Posterior cingulate gyrus (tissue), 11 donors: ENCODE measurements at regions not wholly inside any gene's neighbourhood (a gene's known extent, or its start where the extent isn't known, plus 50 kb on each side); places are given as distances from the start of the nearest gene placed in this dataset.

Source experiments
- DNase-seq, 10 donors: peaks; one replicate each; pipeline versions ENCODE4 v3.0.0 to v3.0.0-alpha.2; 2020 to 2021; ENCODE audit warnings: mixed read lengths in 3 of 10
- intact Hi-C: fragments of 100-400 bp; cut with DNase I; formaldehyde crosslinking; loops from one replicate; pipeline ENCODE4 v1.15.1; 2023

DNA sequence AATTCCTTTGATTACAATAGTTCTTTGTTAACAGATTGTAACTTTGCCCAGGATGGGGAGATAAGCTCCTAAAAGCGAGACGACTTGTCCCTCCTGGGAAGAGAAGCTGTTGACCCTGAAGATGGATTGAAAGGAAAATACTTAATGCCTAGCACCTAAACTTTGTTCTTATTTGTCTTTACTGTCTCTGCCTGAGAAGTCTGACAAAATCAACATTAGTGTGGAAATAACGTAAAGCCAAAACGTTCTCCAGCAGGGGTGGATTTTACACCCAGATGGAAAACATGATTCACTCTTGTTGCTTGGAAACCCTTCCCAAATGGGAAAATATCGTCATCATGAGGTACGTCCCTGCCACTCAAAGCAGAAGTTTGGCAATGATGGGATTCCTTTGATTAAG is 450.1 kb downstream of the SLC4A3 start:
- intact Hi-C loops = no loop called here
- no peak for DNase-seq

DNA sequence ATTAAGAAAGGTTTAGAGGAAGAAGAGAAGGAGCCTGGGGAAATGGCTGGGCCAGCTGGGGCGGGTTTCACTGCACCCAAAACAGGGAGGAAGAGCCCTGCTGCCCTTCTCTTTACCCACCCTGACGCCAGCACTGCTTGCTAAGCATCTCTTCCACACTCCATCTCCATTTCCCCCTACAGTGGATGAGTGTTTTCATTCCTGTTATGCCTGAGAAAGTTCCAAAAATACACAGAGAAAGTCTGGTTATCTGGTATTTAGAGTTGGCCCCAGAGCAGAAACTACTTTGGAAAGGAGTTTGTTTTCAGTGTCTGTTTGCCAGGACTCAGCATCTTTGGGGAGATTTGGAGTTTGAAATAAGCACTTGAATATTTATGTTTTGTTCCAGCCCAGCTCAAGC is 451.0 kb downstream of the SLC4A3 start:
- intact Hi-C loops = no loop called here
- no peak for DNase-seq

DNA sequence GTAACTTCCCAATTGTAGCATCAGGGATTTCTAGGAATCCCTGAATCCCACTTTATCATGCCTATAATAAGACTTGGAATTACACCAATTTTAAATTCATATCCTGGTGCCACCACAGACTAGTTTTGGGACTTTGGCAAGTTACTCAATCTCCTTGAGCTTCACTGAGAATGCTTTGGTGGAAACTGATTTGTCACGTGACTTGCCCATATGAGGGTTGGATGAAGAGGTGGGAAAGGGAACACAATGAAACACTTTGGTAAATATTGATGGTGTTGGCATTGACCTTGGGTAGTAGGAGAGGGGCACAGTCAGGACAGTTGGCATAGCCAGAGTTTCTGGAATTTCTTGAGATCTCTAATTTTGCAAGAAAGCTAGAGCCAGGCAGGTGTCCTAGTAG is 452.2 kb downstream of the SLC4A3 start:
- intact Hi-C loops = no loop called here
- DNase-seq = no peak

DNA sequence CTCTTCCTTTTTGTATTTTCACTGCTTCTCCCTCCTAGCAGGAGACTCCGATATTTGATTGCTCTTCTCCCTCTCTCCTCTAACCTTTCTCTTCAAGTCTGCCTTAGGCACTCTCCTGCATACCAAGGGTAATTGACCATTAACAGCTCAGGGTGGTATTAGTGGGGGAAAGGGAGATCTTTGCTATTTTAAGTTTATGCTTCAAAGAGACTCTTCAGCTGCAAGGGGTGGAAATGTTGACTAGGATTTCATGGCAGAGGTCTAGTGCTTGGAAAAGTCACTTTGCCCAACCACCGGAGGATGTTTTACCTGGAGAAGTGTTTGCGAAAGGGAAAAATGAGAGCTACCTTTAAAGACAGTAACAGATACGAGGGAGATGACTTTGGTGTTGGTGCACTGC is 453.7 kb downstream of the SLC4A3 start:
- no peak for DNase-seq

DNA sequence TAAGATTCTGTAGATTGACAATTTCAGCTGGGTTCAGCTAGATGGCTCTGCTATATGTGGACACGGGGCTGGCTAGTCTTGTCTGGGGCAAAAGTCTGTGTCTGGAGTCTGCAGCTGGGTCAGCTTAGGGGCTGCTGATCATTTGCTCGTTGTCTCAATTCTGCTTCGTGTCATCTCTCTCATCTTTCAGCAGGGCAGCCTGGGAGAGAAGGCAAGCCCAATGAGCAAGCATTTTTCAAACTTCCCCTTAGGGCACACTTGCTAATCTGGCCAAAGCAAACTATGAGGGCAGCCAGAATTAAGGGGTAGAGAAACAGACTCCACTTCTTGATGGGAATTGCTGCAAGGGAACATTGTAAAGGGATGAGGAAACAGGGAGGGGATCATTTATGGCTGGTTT is 462.6 kb downstream of the SLC4A3 start:
- intact Hi-C loops = no loop called here
- DNase-seq = no peak

More for the DNA sequence above, 453.7 kb downstream of the SLC4A3 start:
- intact Hi-C loops = no loop called here

DNA sequence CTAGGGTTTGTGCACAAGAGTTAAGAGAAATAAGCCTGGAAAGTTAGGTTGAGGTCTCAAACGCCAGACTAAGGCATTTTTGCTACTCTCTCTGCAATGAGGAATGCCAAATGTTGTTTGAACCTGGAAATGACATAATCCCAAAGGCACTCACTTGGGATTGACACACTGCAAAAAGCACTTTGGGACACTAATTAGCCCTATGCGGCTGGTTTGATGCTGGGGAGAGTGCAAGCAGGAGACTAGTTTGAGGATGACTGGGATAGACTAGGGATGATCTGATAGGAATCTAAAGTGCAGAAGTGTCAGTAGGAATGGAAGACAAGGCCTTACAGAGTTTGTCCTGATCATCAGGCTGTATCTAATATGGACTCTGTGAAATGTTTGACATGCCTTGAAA is 469.0 kb downstream of the SLC4A3 start:
- DNase-seq = no peak
- intact Hi-C loops = no loop called here

DNA sequence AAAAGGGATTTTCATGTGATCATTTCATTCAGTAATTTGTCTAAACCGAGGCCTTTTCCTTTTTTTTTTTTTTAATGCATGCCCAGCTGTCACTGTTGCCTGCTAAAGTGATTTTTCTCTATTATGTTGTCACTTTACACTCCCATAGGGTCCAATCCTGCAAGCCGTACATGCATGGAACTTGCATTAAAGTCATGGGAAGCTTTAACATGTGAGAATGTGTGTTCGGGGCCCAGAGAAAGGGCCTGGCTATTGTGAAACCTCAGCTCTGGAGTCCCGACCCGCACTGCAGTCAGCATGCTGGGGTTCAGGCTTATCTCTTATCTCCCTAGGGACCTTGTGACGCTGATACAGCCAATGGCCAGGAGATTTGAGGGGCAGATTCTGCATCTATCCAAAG is 474.6 kb downstream of the SLC4A3 start:
- DNase-seq = no peak
- intact Hi-C loops = no loop called here

DNA sequence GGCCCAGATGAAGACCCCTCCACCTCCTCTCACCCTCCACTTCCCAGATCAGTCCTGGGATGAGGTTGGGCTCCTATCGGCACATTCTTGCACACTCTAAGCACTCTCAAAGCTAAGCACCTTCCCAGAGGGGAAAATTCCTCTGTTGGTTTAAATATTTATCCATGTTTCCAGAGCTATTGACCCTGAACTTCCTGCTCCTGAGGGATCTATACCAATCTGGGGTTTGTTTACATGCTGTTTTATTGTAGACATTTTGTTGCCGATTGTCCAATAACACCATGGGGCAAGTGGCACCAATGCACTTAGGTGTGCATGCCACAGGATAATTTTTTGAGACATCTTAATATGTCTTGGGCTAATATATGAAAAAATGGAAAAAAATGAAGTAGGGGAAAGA is 476.2 kb downstream of the SLC4A3 start:
- DNase-seq = no peak
- intact Hi-C loops = no loop called here

DNA sequence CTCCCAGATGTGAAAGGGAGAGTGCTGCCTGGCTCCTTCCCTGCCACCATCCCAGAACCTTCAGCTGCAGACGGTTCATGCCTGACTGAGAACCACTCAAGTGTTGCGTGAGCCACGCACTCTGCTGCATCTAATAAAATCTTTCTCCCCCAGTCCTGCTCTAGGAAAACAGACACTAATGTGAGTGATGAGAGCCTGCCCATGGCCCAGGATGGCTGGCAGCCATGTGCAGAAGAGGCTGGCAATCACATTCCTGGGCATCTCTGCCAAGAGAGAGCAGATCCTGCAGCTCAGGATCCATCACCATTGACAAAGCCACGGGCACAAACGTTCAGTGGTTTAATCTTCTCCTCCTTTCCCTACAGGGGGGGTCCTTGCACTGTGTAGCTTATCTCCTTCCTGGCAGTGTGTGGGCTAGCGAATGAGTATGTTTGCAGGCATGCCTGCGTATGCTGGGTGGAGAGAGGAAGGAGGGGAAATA is 477.5 kb downstream of the SLC4A3 start:
- intact Hi-C loops = no loop called here
- DNase-seq = peak in 1 of 10 donors; percentile 8

DNA sequence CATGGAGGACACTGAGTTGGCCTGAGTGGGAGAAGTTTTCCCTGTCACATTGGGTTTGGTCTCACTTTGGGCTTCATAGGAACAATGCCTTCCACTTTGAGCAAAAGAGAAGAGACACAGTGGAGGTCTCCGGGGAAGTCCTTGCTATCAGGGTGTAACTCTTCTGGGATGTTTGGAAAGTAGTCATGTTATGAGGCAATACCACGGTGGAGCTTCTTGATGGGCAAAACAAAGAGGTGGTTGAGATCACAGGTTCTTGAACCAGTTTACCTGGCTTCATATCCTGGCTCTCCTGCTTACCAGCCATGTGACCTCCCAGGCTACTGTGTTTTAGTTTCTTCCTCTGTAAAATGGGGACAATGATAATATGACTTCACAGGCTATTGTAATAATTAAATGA is 478.6 kb downstream of the SLC4A3 start:
- intact Hi-C loops = no loop called here

DNA sequence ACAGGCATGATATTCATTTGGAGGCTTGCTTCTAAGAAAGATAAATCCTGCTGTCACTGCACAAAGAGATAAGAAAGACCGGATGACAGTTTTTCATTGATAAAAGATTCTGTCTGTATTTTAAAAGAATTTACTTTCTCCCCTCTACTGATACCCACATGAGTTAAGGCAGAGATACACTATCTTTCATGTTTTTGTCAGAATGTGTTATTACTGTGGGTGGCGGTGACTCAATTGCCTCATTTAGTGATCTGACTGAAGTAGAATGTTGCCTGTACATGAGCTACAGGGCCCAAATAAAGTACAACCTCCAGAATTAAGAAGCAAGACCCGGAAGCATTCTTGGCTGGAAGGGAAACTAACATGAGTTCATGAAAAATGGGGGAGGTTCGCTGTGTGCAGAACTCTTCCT is 480.0 kb downstream of the SLC4A3 start:
- intact Hi-C loops = no loop called here
- DNase-seq = no peak

More for the DNA sequence above, 478.6 kb downstream of the SLC4A3 start:
- no peak for DNase-seq

DNA sequence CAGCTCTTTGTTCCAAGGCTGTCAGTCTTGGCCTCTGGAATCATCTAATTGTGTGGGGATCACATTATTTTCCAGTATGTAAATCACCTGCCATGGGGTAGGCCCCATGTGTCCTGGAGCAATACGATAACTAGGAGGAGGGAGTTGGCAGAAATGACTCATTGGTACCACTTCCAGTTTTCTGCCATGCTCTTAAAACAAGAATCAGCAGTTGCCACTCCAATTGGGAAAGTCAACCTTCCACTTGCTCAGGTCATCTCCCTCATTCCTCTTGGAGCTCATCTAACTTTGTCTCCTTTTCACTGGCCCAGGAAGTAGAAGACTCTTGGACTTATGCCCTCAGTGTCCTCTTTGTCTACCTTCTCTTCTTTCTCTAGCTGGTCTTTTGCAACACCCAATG is 487.0 kb downstream of the SLC4A3 start:
- intact Hi-C loops = no loop called here

DNA sequence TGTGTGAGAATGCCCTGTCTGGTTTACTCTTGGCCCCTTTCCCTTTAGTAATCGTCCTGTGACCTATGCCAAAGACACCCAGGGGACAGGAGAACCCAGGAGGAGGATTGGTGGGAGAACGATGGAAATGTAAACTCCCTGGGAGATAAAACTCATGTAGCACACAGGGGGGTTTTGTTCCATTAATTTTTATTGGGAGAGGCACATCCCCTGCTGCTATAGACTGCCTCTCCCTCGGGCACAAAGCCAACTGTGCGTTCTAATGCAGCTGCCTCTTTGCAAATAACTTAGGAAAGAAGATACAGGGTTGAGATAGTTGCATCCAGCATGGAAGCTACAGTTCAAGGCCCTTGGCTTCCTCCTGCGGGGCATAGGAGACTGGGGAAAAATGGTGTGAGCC is 489.6 kb downstream of the SLC4A3 start:
- no peak for DNase-seq
- intact Hi-C loops = no loop called here

More for the DNA sequence above, 487.0 kb downstream of the SLC4A3 start:
- no peak for DNase-seq

DNA sequence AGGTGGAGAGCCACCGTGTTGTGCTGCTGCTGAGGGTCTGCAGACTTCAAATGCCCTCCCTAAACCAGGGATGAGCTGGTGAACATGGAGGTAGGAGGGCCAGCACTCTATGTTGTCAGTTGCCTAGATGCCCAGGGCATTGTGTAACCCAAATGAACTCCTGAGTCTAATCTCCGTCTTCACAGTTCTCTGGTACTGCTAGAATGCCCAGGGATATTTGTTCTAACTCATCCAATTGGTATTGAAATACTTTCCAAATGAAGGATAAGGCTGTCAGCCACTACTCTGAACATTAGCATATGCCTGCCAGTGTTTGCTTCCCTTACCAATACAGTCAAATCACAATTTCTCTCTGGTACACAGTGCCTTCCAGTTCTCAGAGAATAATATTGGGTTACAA is 492.6 kb downstream of the SLC4A3 start:
- DNase-seq = no peak
- intact Hi-C loops = no loop called here

DNA sequence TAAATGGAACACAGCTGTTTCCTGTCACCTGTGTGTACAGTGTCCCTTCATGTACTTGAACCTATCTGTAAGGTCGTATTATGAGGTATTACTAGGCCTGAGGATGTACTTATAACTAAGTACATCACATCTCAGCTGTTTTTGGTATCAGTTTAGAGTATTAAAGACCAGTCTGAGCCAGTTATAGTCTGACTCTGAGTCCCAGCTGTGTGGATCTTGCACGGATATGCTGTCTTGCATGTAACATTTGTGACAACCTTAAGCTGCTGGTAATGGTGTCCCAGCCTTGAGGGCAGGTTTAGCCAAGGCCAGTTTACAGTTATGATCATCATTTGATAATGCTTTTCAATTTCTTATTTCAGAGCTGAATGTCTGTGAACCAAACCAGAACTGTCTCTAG is 496.3 kb downstream of the SLC4A3 start:
- no peak for DNase-seq
- intact Hi-C loops = no loop called here

DNA sequence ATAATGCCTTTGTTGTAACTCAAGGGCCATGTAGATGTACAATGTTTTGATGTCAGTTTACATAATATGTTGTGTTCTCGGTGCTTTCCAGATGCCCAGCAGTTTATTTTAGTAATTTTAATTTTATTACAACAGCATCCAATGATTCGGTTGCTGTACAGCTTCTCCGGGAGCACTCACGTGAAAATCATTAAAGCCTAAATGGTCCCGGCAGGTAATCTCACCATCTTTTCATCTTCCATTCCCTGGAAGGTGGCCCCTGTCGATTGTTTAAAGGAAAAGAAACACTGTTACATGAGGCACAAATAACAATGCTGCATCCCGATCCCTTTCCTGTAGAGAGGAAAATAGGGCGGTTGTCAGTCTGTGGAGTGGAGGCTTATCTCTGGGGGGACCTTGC is 498.1 kb downstream of the SLC4A3 start:
- DNase-seq = no peak
- intact Hi-C loops = no loop called here

DNA sequence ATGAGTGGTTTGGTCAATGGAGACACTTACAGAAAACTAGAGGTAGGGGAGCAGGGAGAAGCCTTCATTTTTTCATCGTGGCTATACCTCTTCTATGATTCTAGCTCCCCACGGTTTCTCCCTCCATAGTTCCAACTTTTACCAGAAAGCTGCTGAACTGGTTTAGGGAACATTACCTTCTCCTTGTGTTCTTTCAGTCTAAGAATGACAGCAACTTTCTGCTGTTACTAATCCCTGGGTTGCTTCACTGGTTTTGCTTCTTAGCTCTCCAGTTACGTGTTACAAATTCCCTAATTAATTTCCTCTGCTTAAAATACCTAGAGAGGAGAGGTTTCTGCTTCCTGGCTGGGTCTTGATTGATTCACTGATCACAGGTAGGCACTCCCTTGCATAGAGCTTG is 499.9 kb downstream of the SLC4A3 start:
- intact Hi-C loops = no loop called here
- DNase-seq = no peak

DNA sequence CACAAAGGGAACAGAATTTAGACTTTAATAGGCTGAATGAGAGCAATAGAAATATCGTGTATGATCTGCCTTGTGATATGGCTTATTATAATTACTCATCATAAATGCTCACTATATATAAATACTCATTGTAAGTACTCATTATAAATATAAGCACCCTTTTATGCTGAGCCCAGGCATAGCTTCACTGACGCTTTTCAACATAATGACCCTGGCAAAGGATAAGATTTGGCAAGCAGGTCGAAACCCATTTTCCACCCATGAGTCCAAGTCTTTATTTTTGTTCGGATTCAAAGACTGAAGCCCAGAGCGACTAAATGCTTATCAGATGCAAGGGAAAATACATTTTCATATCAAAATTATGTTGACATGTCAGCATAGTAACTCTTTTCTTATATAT is 500.4 kb downstream of the SLC4A3 start:
- no peak for DNase-seq
- intact Hi-C loops = no loop called here

DNA sequence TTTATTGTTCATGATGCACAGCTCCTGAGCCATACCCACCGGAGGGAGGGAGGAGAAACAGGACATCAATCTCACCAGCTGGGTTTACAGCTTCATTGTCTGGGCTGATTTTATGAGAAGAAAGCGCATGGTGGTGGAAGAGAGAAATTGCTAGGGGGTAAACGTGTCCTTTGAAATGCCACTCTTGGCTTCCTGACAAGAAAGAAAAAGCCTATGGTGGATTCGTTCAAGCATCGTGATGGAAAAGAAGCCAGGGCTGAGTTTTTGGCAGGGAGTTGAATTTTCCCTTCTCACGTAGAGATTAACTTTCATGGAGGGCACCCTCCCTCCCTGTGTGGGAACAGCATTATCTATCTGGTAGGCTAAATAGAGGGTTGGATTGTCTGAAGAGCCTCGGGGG is 502.0 kb downstream of the SLC4A3 start:
- intact Hi-C loops = no loop called here
- DNase-seq = no peak

DNA sequence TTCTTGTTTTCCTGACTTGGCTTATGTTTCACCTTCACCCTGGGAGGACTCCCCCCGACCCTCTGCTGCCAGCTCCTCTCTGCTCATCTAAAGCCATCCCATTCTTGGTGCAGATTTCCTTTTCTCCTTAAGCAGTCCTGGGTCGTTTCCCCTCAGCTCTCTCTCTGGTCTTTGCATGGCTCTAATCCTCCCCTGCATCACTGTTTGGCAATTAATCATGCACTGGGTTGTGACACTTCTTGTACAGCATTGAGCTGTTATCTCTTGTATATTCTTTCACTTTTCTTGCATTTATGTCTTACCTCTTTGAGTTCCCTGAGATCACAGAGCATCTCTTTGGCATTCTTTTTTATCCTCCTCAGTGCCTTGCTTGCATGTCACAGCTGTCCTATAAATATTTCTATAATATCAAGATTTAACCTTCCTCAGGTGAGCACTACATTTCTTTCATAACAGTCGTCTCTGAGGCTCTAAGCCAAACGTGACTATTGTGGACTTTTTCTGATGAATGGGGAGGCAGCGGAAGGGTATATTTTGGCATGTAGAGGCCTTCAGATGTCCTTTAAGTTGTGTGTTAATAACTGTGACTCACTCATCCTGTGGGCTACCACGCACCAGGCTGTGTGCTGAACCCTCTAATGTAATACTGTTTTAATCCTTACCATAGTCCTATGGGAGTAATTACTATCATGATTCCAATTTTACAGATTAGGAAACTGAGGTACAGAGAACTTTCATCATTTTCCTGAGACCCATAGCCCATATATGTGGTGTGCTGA is 507.5 kb downstream of the SLC4A3 start:
- no peak for DNase-seq
- intact Hi-C loops = no loop called here

DNA sequence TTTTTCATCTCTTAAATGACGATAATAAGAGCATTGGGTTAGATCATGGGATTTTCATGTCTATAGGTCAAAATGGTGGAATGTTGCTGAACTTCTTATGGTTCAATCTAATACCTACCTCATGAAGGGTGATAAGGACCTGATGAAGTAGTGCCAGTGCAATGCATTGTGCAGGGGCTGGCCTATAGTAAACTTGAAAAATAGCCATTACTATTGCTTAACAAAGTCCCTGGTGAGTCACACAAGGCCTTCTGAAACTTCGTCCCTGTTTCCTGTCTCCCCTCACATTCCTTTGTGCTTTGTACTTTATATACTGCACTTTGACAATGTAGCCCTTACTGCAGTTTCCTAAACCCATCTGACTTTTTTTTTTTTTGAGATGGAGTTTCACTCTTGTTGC is 515.9 kb downstream of the SLC4A3 start:
- intact Hi-C loops = no loop called here
- no peak for DNase-seq

DNA sequence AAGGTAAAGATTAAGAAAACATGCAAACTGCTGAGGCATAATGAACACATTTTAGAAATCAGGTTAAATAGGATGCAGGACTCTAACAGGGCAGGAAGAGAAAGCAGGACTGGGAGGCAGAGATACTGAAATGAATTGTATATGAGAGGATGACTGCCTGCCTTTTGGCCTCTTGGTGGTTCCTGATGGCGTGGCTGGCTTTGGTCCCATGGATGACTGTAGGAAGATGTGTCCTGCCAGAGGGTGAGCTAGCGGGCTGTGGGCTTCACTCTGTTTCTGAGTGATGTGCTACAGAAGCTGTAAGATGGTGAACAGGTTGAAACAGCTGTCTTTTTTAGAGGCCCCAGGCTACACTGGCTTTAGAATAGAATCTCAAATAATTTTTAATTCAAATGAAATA is 517.0 kb downstream of the SLC4A3 start:
- intact Hi-C loops = no loop called here
- DNase-seq = no peak
